ENCODE measurements at regions not wholly inside any gene's neighbourhood (a gene's known extent, or its start where the extent isn't known, plus 50 kb on each side); places are given as distances from the start of the nearest gene placed in this dataset.

- no peak for TF ChIP-seq CTCF (IDR thresholded peaks at IDR 0.05 in 4 of 5, conservative IDR thresholded peaks at IDR 0.05 in 1 of 5)
- TF ChIP-seq POLR2A (IDR thresholded peaks at IDR 0.05) = no peak
Measured at GRCh38 chr6:14887986-14888574, 357.8 kb upstream of the JARID2 start.
